ENCODE measurements at regions not wholly inside any gene's neighbourhood (a gene's known extent, or its start where the extent isn't known, plus 50 kb on each side); places are given as distances from the start of the nearest gene placed in this dataset.

DNA sequence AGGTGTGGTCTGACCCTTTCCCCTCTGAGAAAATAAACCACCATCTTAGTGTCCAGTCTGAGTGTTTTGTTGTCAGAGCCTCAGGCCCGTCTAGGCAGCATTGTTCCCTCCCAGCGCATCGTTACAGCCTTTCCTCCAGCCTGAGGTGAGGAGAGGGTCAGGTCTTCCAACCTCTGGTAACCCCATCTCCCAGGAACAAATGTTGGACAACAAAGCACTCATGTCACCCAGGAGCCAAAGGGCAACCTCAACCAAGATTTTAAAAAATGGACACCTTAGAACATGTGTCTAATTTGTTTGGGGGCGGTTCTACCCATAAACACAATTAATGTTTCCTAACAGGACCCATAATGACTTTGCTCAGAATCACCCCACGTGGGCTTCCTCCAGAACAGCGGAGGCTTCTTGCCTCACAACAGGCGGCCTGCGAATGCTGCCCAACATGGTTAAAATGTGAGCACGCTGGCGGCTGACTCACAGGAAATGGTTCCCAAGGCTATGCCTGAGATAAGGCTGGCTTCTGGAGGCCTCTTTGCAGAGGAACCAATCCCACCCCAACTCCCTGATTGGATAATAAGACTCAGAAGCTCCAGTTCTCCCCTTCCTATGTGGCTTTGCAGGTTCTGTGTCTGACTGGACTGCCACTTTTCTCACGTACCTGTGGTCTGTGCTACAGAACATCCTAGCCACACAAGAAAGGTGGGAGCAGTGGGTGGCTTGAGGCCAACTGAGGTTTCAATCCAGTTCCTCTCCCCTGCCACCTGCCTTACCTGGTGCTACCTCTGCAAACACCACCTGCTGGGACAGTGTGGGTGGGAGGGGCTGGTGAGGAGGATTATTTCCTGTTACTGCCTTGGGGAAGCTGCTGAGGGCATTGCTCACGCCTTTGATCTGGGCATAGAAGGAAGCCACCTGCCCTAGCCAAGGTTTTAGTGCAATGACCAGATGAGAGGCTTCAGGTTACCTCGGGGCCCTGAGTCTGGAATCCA, 108.8 kb downstream of the B3GNT2 start (continued):
- TF ChIP-seq ZBTB49 (CRISPR knock-in tag; IDR thresholded peaks at IDR 0.05; ENCODE audit: borderline replicate concordance) = no peak
- 0 out of 2 replicates have a peak, but pooled peaks have one; percentile 33 for TF ChIP-seq ZNF75A (CRISPR knock-in tag; IDR thresholded peaks at IDR 0.05)
- TF ChIP-seq CREB1 (IDR thresholded peaks at IDR 0.05) = peak; percentile 43; the same call in 1 of the 2 replicates
- peak; percentile 8; the same call in 1 of the 2 replicates for TF ChIP-seq CREB1 (CRISPR knock-in tag; IDR thresholded peaks at IDR 0.05)
- no peak for TF ChIP-seq SIX5 (IDR thresholded peaks at IDR 0.05; ENCODE audit: borderline replicate concordance in 1 of 2, insufficient read depth in 1 of 2, low read depth in 1 of 2, low read length in 2 of 2)
- no peak for TF ChIP-seq ZBTB1 (CRISPR knock-in tag; IDR thresholded peaks at IDR 0.05; ENCODE audit: borderline replicate concordance, low read depth)
- no peak for TF ChIP-seq HIVEP1 (CRISPR knock-in tag; IDR thresholded peaks at IDR 0.05)
- no peak for TF ChIP-seq MEIS2 (IDR thresholded peaks at IDR 0.05; ENCODE audit: partially characterized antibody)
- TF ChIP-seq PML (IDR thresholded peaks at IDR 0.05; ENCODE audit: low read length) = peak; percentile 57; the same call in 1 of the 2 replicates
- no peak for TF ChIP-seq NCOA4 (IDR thresholded peaks at IDR 0.05; ENCODE audit: partially characterized antibody)
- peak; percentile 97 for TF ChIP-seq ZNF589 (CRISPR knock-in tag; IDR thresholded peaks at IDR 0.05; ENCODE audit: low read depth)
- TF ChIP-seq ZNF830 (CRISPR knock-in tag; IDR thresholded peaks at IDR 0.05) = 0 out of 2 replicates have a peak, but pooled peaks have one; percentile 30
- no peak for TF ChIP-seq SFPQ (IDR thresholded peaks at IDR 0.05; ENCODE audit: low read depth, low read length)
- peak in 1 of 2 experiments; percentile 62; a peak in 2 of 4 replicates for TF ChIP-seq RCOR1 (IDR thresholded peaks at IDR 0.05; ENCODE audit: borderline replicate concordance in 1 of 2, low read depth in 2 of 2, low read length in 2 of 2)
- TF ChIP-seq SIRT6 (IDR thresholded peaks at IDR 0.05; ENCODE audit: low read depth, low read length) = no peak
- no peak; the same call in 1 of the 2 replicates for TF ChIP-seq BCOR (IDR thresholded peaks at IDR 0.05)
- no peak for TF ChIP-seq SIN3A (IDR thresholded peaks at IDR 0.05; ENCODE audit: borderline replicate concordance in 2 of 2, control insufficient read depth in 1 of 2, low read depth in 2 of 2, low read length in 2 of 2)
- TF ChIP-seq ZNF274 (IDR thresholded peaks at IDR 0.05; ENCODE audit: borderline replicate concordance, low read depth, low read length) = no peak
- peak; percentile 63 for TF ChIP-seq ATF7 (IDR thresholded peaks at IDR 0.05)
- TF ChIP-seq NFATC3 (IDR thresholded peaks at IDR 0.05) = no peak
